ENCODE measurements at regions not wholly inside any gene's neighbourhood (a gene's known extent, or its start where the extent isn't known, plus 50 kb on each side); places are given as distances from the start of the nearest gene placed in this dataset.

DNA sequence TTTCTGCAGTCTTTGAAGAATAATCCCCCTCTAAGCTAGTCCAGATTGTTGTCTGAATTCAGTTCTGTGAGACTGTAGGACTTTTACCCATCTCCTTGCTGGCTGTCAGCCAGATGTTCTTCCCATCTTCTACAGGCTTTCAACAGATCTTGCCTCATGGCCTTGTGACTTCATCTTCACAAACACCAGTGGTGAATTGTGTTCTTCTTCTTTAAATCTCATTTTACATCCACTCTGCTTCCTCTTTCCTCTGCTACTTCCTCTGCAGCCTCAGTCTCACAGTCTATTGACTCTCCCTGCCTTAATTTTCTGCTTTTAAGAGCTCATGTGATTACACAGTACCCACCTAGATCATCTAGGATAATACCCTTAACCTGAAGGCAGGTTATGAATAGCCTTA is 859.0 kb upstream of the SLITRK1 start:
- H3K9me3 ChIP-seq, result no peaks in the 10 kb centered on the region
- intact Hi-C loops (cut with DNase I; ENCODE audit: low total_unique reads) (no loop called here), in situ Hi-C loops (cut with MboI; ENCODE audit: low sequenced_read_pairs in 4 of 4) (no loop called here)
- no peak overlapping the region for H3K4me3 ChIP-seq
- H3K36me3 ChIP-seq, result no peaks in the 10 kb centered on the region
- no peaks in the 10 kb centered on the region for H3K27me3 ChIP-seq
- no peak overlapping the region for H3K27ac ChIP-seq
- DNase-seq (no peak), ATAC-seq (no peak)
- H3K4me1 ChIP-seq, result no peaks in the 10 kb centered on the region
- TF ChIP-seq, protein P1, sequence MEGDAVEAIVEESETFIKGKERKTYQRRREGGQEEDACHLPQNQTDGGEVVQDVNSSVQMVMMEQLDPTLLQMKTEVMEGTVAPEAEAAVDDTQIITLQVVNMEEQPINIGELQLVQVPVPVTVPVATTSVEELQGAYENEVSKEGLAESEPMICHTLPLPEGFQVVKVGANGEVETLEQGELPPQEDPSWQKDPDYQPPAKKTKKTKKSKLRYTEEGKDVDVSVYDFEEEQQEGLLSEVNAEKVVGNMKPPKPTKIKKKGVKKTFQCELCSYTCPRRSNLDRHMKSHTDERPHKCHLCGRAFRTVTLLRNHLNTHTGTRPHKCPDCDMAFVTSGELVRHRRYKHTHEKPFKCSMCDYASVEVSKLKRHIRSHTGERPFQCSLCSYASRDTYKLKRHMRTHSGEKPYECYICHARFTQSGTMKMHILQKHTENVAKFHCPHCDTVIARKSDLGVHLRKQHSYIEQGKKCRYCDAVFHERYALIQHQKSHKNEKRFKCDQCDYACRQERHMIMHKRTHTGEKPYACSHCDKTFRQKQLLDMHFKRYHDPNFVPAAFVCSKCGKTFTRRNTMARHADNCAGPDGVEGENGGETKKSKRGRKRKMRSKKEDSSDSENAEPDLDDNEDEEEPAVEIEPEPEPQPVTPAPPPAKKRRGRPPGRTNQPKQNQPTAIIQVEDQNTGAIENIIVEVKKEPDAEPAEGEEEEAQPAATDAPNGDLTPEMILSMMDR (IDR thresholded peaks at IDR 0.05 in 4 of 5, conservative IDR thresholded peaks at IDR 0.05 in 1 of 5), result no peak
- TF ChIP-seq POLR2A (IDR thresholded peaks at IDR 0.05), result no peak

DNA sequence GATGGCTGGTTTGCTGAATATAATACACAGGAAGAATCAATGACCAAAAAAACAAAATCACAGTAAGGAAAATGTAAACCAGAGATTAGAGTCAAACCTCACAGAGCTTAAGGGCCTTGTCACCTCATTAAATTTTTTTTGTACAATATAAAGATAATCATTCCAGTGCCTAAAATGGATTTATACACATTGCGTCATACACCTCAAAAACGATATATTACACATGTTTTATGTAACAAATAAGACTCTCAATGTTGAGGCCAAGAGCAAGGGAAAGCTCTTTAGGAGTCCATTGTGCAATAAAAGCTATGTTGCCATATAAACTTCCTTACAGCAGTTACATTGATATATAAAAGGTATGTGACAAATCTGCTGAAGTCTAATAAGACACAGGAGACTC is 856.7 kb upstream of the SLITRK1 start:
- Histone ChIP-seq H3K9me3 (no peaks in the 10 kb centered on the region), H3K4me1 (no peaks in the 10 kb centered on the region), H3K4me3 (no peak overlapping the region), H3K36me3 (no peaks in the 10 kb centered on the region), H3K27ac (no peak overlapping the region), H3K27me3 (no peaks in the 10 kb centered on the region)
- intact Hi-C loops (cut with DNase I; ENCODE audit: low total_unique reads) (no loop called here), in situ Hi-C loops (cut with MboI; ENCODE audit: low sequenced_read_pairs in 4 of 4) (no loop called here)
- ATAC-seq (no peak), DNase-seq (no peak)
- TF ChIP-seq POLR2A (IDR thresholded peaks at IDR 0.05), result no peak
- TF ChIP-seq, protein P1 (IDR thresholded peaks at IDR 0.05 in 4 of 5, conservative IDR thresholded peaks at IDR 0.05 in 1 of 5), result no peak

DNA sequence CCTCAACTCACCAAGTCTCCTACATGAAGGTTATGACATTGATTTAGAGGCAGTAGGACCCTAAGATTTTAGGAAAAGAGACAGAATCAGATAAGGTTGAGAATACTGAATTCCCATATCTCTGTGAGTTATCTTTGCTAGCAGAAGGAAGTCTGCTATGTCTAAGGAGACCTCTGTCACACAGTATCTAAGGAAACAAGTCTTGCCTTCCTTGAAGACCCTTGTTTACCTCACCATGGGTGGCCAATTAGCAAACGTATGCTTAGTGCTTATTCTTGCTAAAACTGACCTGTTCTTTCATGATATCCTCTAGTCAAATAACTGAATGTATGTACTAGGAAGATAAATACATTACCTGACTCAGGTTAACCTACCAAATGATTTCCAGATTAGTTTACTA is 855.4 kb upstream of the SLITRK1 start:
- intact Hi-C loops (cut with DNase I; ENCODE audit: low total_unique reads) (no loop called here), in situ Hi-C loops (cut with MboI; ENCODE audit: low sequenced_read_pairs in 4 of 4) (no loop called here)
- H3K27ac ChIP-seq, result no peak overlapping the region
- DNase-seq, result no peak
- H3K27me3 ChIP-seq, result no peaks in the 10 kb centered on the region
- no peaks in the 10 kb centered on the region for H3K36me3 ChIP-seq
- ATAC-seq, result no peak
- H3K4me1 ChIP-seq, result no peaks in the 10 kb centered on the region
- H3K9me3 ChIP-seq, result no peaks in the 10 kb centered on the region
- TF ChIP-seq, protein P1 (IDR thresholded peaks at IDR 0.05 in 4 of 5, conservative IDR thresholded peaks at IDR 0.05 in 1 of 5), result no peak
- TF ChIP-seq POLR2A (IDR thresholded peaks at IDR 0.05), result no peak
- no peak overlapping the region for H3K4me3 ChIP-seq

DNA sequence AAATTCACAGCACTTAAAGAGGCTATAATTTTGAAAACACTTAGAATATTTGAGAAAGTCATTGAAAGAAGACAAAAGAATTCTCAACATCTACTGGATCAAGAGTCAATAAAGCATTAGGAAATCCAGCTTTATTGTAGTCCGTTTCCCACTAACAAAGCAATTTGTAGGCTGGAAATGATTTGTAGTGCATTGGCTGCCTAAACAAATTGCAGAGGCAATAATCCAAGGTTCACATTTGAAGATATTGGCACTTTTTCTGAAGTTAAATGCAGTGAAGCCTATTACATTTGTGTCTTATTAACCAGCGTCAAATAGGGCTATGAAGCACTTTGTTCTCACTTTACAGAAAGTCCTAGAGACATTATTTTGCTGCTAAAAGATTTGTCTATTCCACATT is 848.1 kb upstream of the SLITRK1 start:
- ATAC-seq (no peak), DNase-seq (no peak)
- in situ Hi-C loops (cut with MboI; ENCODE audit: low sequenced_read_pairs in 4 of 4), result no loop called here
- Histone ChIP-seq H3K4me3 (no peak overlapping the region), H3K9me3 (no peaks in the 10 kb centered on the region), H3K27me3 (no peaks in the 10 kb centered on the region), H3K36me3 (no peaks in the 10 kb centered on the region), H3K27ac (no peak overlapping the region), H3K4me1 (no peaks in the 10 kb centered on the region)
- intact Hi-C loops (cut with DNase I; ENCODE audit: low total_unique reads), result no loop called here
- TF ChIP-seq, protein P1 (IDR thresholded peaks at IDR 0.05 in 4 of 5, conservative IDR thresholded peaks at IDR 0.05 in 1 of 5), result no peak
- TF ChIP-seq POLR2A (IDR thresholded peaks at IDR 0.05), result no peak

DNA sequence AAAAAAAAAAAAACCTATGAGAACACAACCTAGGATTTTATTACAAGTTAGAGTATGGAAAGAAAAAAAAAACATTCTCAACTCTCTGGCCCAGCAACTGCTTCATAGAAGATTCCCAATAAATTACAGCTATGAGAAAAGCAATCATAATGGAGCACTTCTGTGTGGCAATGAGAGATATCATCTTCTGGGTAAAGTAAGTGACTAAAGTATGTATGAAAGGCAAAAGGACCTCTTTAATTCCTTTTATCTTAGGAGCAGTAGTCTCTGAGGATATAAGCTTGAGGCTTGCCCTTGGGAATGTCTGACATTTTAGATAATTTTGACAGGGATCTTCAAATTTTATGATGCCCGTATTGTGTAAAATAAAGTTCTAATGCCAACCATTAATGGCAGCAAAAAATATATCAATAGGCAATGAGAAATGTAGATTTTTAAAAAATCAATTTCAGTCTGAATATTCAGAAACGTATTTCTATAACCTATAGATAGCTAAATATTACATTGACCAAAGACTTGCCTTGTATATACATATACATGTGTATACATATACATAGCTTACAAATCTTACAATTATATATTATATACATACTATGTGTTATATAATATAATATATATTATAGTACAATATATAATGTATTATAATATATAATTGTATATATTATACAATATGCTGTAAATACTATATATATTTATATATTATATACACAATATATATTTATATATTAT is 823.9 kb upstream of the SLITRK1 start:
- ATAC-seq (no peak), DNase-seq (no peak)
- in situ Hi-C loops (cut with MboI; ENCODE audit: low sequenced_read_pairs in 4 of 4), result no loop called here
- no peaks in the 10 kb centered on the region for H3K36me3 ChIP-seq
- intact Hi-C loops (cut with DNase I; ENCODE audit: low total_unique reads), result no loop called here
- H3K27ac ChIP-seq, result no peak overlapping the region
- TF ChIP-seq POLR2A (IDR thresholded peaks at IDR 0.05), result no peak
- TF ChIP-seq, protein P1 (IDR thresholded peaks at IDR 0.05 in 4 of 5, conservative IDR thresholded peaks at IDR 0.05 in 1 of 5), result no peak
- no peaks in the 10 kb centered on the region for H3K4me1 ChIP-seq
- no peaks in the 10 kb centered on the region for H3K27me3 ChIP-seq
- H3K4me3 ChIP-seq, result no peak overlapping the region
- H3K9me3 ChIP-seq, result no peaks in the 10 kb centered on the region
